ENCODE measurements at regions not wholly inside any gene's neighbourhood (a gene's known extent, or its start where the extent isn't known, plus 50 kb on each side); places are given as distances from the start of the nearest gene placed in this dataset.
"Not testable (repeated sequence)": the region's sequence is repeated elsewhere in the genome, so short reads cannot be mapped to it uniquely, and the experiment has no call there.

- no peak for ATAC-seq
- TF ChIP-seq SNAI2 (CRISPR knock-in tag; IDR thresholded peaks at IDR 0.05): no peak
- no peak for TF ChIP-seq ZFP3 (CRISPR knock-in tag; IDR thresholded peaks at IDR 0.05)
- TF ChIP-seq PPARA (CRISPR knock-in tag; IDR thresholded peaks at IDR 0.05; ENCODE audit: borderline replicate concordance): no peak
- no peak for TF ChIP-seq OSR1 (CRISPR knock-in tag; IDR thresholded peaks at IDR 0.05)
- no peak for TF ChIP-seq POU6F1 (CRISPR knock-in tag; IDR thresholded peaks at IDR 0.05; ENCODE audit: borderline replicate concordance, low read depth)
- no peak for TF ChIP-seq ISL1 (CRISPR knock-in tag; IDR thresholded peaks at IDR 0.05)
- no peak for TF ChIP-seq PATZ1 (CRISPR knock-in tag; IDR thresholded peaks at IDR 0.05; ENCODE audit: borderline replicate concordance)
- TF ChIP-seq TOX (CRISPR knock-in tag; IDR thresholded peaks at IDR 0.05; ENCODE audit: borderline replicate concordance): no peak
- TF ChIP-seq GLIS3 (CRISPR knock-in tag; IDR thresholded peaks at IDR 0.05): no peak
- no peak for TF ChIP-seq CSDC2 (CRISPR knock-in tag; IDR thresholded peaks at IDR 0.05)
- no peak for TF ChIP-seq TSHZ2 (CRISPR knock-in tag; IDR thresholded peaks at IDR 0.05)
- TF ChIP-seq ZC3H10 (CRISPR knock-in tag; IDR thresholded peaks at IDR 0.05): no peak
- TF ChIP-seq CREB5 (CRISPR knock-in tag; IDR thresholded peaks at IDR 0.05; ENCODE audit: low read depth): no peak
- TF ChIP-seq ZNF565 (CRISPR knock-in tag; conservative IDR thresholded peaks at IDR 0.05; ENCODE audit: low read depth): no peak
- TF ChIP-seq ARNTL (CRISPR knock-in tag; IDR thresholded peaks at IDR 0.05; ENCODE audit: borderline replicate concordance, low read depth): no peak
- no peak for TF ChIP-seq TCF4 (CRISPR knock-in tag; IDR thresholded peaks at IDR 0.05; ENCODE audit: borderline replicate concordance)
- no peak for TF ChIP-seq ZFP30 (CRISPR knock-in tag; IDR thresholded peaks at IDR 0.05)
- no peak for TF ChIP-seq RARB (CRISPR knock-in tag; IDR thresholded peaks at IDR 0.05)
- TF ChIP-seq CSRNP3 (CRISPR knock-in tag; IDR thresholded peaks at IDR 0.05): no peak
- TF ChIP-seq ESRRG (CRISPR knock-in tag; IDR thresholded peaks at IDR 0.05): no peak
These were observed 467.9 kb downstream of the SIPA1L2 start for GRCh38 chr1:232162001-232162400.

- not testable (repeated sequence) for ATAC-seq
- TF ChIP-seq ZNF8 (CRISPR knock-in tag; IDR thresholded peaks at IDR 0.05): peak; percentile 56; the same call in 1 of the 2 replicates
These were observed 471.4 kb downstream of the SIPA1L2 start for GRCh38 chr1:232158558-232158957.

GRCh38 chr1:232156070-232156469 is 473.9 kb downstream of the SIPA1L2 start:
- not testable (repeated sequence) for ATAC-seq

- ATAC-seq: no peak
- TF ChIP-seq CSDC2 (CRISPR knock-in tag; IDR thresholded peaks at IDR 0.05) (no peak), SNAI2 (CRISPR knock-in tag; IDR thresholded peaks at IDR 0.05) (no peak), CREB5 (CRISPR knock-in tag; IDR thresholded peaks at IDR 0.05; ENCODE audit: low read depth) (no peak), CSRNP3 (CRISPR knock-in tag; IDR thresholded peaks at IDR 0.05) (no peak), ARNTL (CRISPR knock-in tag; IDR thresholded peaks at IDR 0.05; ENCODE audit: borderline replicate concordance, low read depth) (no peak), POU6F1 (CRISPR knock-in tag; IDR thresholded peaks at IDR 0.05; ENCODE audit: borderline replicate concordance, low read depth) (no peak), PPARA (CRISPR knock-in tag; IDR thresholded peaks at IDR 0.05; ENCODE audit: borderline replicate concordance) (no peak), ZC3H10 (CRISPR knock-in tag; IDR thresholded peaks at IDR 0.05) (no peak), ZNF8 (CRISPR knock-in tag; IDR thresholded peaks at IDR 0.05) (no peak), ZNF70 (CRISPR knock-in tag; IDR thresholded peaks at IDR 0.05) (no peak), ZNF565 (CRISPR knock-in tag; conservative IDR thresholded peaks at IDR 0.05; ENCODE audit: low read depth) (no peak), TOX (CRISPR knock-in tag; IDR thresholded peaks at IDR 0.05; ENCODE audit: borderline replicate concordance) (no peak)
These were observed 476.3 kb downstream of the SIPA1L2 start for GRCh38 chr1:232153652-232154051.
